Lower leg skin (tissue), 3 donors: ENCODE measurements at regions not wholly inside any gene's neighbourhood (a gene's known extent, or its start where the extent isn't known, plus 50 kb on each side); places are given as distances from the start of the nearest gene placed in this dataset.

ENCODE experiments used
- POLR2A ChIP-seq, 2 donors: fragments of 450-650 bp; IDR thresholded peaks; one replicate each; pipeline ENCODE4 v1.6.1; 2016 to 2017; ENCODE audit warnings: antibody characterized with exemption in 2 of 2, mild to moderate bottlenecking in 1 of 2, moderate library complexity in 1 of 2
- TF ChIP-seq, protein P1 (sequence below), 3 donors: fragments of 450-650 bp; IDR thresholded peaks; one replicate each; pipeline ENCODE4 v1.5.1; 2016; ENCODE audit warnings: antibody characterized with exemption in 3 of 3, mild to moderate bottlenecking in 3 of 3, moderate library complexity in 2 of 3

DNA sequence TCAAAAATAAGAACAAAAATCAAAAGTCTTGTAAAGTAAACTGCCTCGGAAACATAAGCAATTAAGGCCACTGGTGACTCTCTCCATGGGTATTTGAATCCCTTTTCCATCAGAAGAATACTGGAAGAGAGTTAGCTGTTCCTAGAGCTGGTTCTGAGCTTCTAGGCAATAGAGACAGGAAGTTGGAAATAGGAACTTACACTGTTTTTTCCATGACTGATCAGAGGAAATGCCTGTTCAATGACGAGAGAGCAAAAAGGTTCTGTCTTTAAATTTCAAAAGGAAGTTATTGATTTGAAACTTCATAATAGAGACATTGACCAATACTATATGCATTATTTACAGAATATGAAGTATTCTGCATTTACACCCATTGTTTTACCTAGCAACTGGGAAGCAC, 503.5 kb upstream of the ARX start:
- TF ChIP-seq POLR2A (IDR thresholded peaks at IDR 0.05): no peak
- TF ChIP-seq, protein P1, sequence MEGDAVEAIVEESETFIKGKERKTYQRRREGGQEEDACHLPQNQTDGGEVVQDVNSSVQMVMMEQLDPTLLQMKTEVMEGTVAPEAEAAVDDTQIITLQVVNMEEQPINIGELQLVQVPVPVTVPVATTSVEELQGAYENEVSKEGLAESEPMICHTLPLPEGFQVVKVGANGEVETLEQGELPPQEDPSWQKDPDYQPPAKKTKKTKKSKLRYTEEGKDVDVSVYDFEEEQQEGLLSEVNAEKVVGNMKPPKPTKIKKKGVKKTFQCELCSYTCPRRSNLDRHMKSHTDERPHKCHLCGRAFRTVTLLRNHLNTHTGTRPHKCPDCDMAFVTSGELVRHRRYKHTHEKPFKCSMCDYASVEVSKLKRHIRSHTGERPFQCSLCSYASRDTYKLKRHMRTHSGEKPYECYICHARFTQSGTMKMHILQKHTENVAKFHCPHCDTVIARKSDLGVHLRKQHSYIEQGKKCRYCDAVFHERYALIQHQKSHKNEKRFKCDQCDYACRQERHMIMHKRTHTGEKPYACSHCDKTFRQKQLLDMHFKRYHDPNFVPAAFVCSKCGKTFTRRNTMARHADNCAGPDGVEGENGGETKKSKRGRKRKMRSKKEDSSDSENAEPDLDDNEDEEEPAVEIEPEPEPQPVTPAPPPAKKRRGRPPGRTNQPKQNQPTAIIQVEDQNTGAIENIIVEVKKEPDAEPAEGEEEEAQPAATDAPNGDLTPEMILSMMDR (IDR thresholded peaks at IDR 0.05): no peak
